Caco-2 (cell line): ENCODE measurements at regions not wholly inside any gene's neighbourhood (a gene's known extent, or its start where the extent isn't known, plus 50 kb on each side); places are given as distances from the start of the nearest gene placed in this dataset.

Experiments used
- BruUV-seq: library from RNA; stranded (reverse); fragments of 400-500 nt; replicated peaks from 2 replicates; lab custom pipeline; 2021; lab: Mats Ljungman, UMichigan
- CTCF ChIA-PET: fragments of 300-600 bp; sonication (Branson Sonifier 250); formaldehyde crosslinking; loops from one replicate; lab custom pipeline; 2022; ENCODE audit warnings: antibody characterized with exemption; lab: Charles Lee
- POLR2A ChIA-PET: fragments of 300-600 bp; sonication (Branson Sonifier 250); formaldehyde crosslinking; loops from one replicate; lab custom pipeline; 2022; ENCODE audit warnings: antibody characterized with exemption; lab: Charles Lee
- DNase-seq, 2 experiments: peaks; one replicate each; pipeline versions ENCODE4 v3.0.0 to v3.0.0-alpha.2; 2020 to 2022
- H3K27me3 ChIP-seq: replicated peaks from 2 replicates; pipeline ENCODE4 v1.6.0; 2011; ENCODE audit warnings: low read length; ENCODE audit not compliant: control insufficient read depth, insufficient read depth
- H3K36me3 ChIP-seq: 2 replicates; pipeline ENCODE4 v1.5.1; 2011; ENCODE audit warnings: low read length; ENCODE audit not compliant: control insufficient read depth, insufficient read depth
- H3K4me1 ChIP-seq: fragments of 250-450 bp; sonication (Bioruptor Pico); 2 replicates; pipeline ENCODE4 v1.5.1; 2020; ENCODE audit warnings: mild to moderate bottlenecking
- H3K4me3 ChIP-seq: 2 replicates; pipeline ENCODE4 v1.5.1; 2011; ENCODE audit warnings: low read depth, mild to moderate bottlenecking, control low read depth, low read length
- H3K9me3 ChIP-seq: fragments of 250-450 bp; sonication (Bioruptor Pico); 2 replicates; pipeline ENCODE4 v1.5.1; 2020; ENCODE audit warnings: mild to moderate bottlenecking, moderate library complexity
- H3K27ac Mint-ChIP-seq: one replicate; pipeline ENCODE4 v1.8.0; 2022; ENCODE audit warnings: mixed read lengths; ENCODE audit not compliant: unreplicated experiment
- H3K27me3 Mint-ChIP-seq: one replicate; pipeline ENCODE4 v1.8.0; 2022; ENCODE audit warnings: mixed read lengths; ENCODE audit not compliant: insufficient read depth, unreplicated experiment
- H3K36me3 Mint-ChIP-seq: one replicate; pipeline ENCODE4 v1.8.0; 2022; ENCODE audit warnings: mild to moderate bottlenecking, mixed read lengths; ENCODE audit not compliant: insufficient read depth, unreplicated experiment
- H3K4me1 Mint-ChIP-seq: one replicate; pipeline ENCODE4 v1.8.0; 2022; ENCODE audit warnings: low read depth, mixed read lengths; ENCODE audit not compliant: unreplicated experiment
- H3K4me3 Mint-ChIP-seq: one replicate; pipeline ENCODE4 v1.8.0; 2022; ENCODE audit warnings: mild to moderate bottlenecking, moderate library complexity, mixed read lengths; ENCODE audit not compliant: unreplicated experiment
- H3K9me3 Mint-ChIP-seq: one replicate; pipeline ENCODE4 v1.8.0; 2022; ENCODE audit warnings: mixed read lengths; ENCODE audit not compliant: unreplicated experiment
- intact Hi-C: fragments of 100-400 bp; cut with micrococcal nuclease; formaldehyde crosslinking; loops from one replicate; pipeline ENCODE4 v1.10.0; 2022; ENCODE audit not compliant: unreplicated experiment
- TF ChIP-seq, protein P1 (sequence below), 2 experiments: fragments of 200-600 bp in 1 of 2; IDR thresholded peaks; 1 replicate in 1 of 2; 2 replicates in 1 of 2; pipeline versions ENCODE4 v1.5.1 to v1.8.0; 2011 to 2022; ENCODE audit warnings: antibody characterized with exemption in 1 of 2, control low read depth in 1 of 2, inconsistent platforms in 1 of 2, low read depth in 1 of 2, low read length in 1 of 2, mild to moderate bottlenecking in 1 of 2, moderate library complexity in 1 of 2; ENCODE audit not compliant: insufficient read depth in 1 of 2, severe bottlenecking in 1 of 2, unreplicated experiment in 1 of 2

DNA sequence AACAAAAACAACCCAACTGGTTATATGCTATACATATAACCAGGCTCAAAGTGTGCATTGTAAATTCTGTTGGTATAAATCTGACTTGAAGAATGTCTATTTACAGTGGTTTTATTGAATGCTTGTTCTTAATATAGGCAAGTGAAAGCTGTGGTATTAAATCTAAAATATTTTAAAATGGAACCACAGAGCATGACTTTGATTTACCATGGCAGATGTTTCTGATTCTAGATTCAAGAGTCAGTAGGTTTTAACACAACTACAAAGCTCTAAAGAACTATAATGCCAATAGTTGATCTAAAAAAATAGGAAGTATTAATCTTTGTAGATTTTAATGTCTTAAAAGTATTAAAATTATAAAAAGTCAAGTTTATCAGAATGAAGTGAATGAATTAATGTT is 141.9 kb upstream of the PLSCR5 start:
- TF ChIP-seq, protein P1, sequence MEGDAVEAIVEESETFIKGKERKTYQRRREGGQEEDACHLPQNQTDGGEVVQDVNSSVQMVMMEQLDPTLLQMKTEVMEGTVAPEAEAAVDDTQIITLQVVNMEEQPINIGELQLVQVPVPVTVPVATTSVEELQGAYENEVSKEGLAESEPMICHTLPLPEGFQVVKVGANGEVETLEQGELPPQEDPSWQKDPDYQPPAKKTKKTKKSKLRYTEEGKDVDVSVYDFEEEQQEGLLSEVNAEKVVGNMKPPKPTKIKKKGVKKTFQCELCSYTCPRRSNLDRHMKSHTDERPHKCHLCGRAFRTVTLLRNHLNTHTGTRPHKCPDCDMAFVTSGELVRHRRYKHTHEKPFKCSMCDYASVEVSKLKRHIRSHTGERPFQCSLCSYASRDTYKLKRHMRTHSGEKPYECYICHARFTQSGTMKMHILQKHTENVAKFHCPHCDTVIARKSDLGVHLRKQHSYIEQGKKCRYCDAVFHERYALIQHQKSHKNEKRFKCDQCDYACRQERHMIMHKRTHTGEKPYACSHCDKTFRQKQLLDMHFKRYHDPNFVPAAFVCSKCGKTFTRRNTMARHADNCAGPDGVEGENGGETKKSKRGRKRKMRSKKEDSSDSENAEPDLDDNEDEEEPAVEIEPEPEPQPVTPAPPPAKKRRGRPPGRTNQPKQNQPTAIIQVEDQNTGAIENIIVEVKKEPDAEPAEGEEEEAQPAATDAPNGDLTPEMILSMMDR (IDR thresholded peaks at IDR 0.05; ENCODE audit: insufficient read depth in 1 of 2, low read depth in 1 of 2, low read length in 1 of 2, severe bottlenecking in 1 of 2, unreplicated experiment in 1 of 2): no peak
- no peaks in the 10 kb centered on the region for H3K27me3 ChIP-seq
- no peaks in the 10 kb centered on the region for H3K9me3 ChIP-seq
- no peak overlapping the region for H3K4me3 ChIP-seq
- Mint-ChIP-seq H3K36me3 (no peaks in the 10 kb centered on the region), H3K27ac (no peak overlapping the region), H3K4me3 (no peak overlapping the region), H3K9me3 (no peaks in the 10 kb centered on the region), H3K27me3 (no peaks in the 10 kb centered on the region), H3K4me1 (no peaks in the 10 kb centered on the region)
- POLR2A ChIA-PET: no interaction called here
- intact Hi-C loops: no loop called here
- DNase-seq: no peak
- BruUV-seq: no TSS peak
- H3K4me1 ChIP-seq: no peaks in the 10 kb centered on the region
- CTCF ChIA-PET: no interaction called here
- no peaks in the 10 kb centered on the region for H3K36me3 ChIP-seq

DNA sequence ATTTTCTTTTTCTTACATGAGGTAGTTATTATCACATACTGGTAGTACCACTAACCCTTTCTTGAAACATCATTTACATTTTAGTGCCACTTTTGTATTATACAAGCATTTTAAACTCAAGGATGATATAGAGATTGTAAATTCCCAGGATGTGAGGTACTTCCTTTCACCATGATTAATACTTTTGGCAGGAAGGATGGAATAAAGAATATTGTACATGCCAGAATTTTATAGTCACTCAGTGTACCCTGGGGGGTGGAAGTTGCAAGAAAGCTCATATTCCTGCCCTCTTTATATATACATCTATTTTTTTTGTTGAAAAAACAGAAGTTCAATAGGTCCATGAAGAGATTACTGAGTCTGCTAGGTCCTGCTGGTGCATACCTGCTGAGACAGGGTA is 141.0 kb upstream of the PLSCR5 start:
- Histone ChIP-seq H3K27me3 (no peaks in the 10 kb centered on the region), H3K4me3 (no peak overlapping the region), H3K9me3 (no peaks in the 10 kb centered on the region), H3K4me1 (no peaks in the 10 kb centered on the region), H3K36me3 (no peaks in the 10 kb centered on the region)
- CTCF ChIA-PET: no interaction called here
- no peaks in the 10 kb centered on the region for H3K36me3 Mint-ChIP-seq
- no peaks in the 10 kb centered on the region for H3K9me3 Mint-ChIP-seq
- H3K27ac Mint-ChIP-seq: no peak overlapping the region
- intact Hi-C loops: no loop called here
- BruUV-seq: no TSS peak
- TF ChIP-seq, protein P1 (IDR thresholded peaks at IDR 0.05; ENCODE audit: insufficient read depth in 1 of 2, low read depth in 1 of 2, low read length in 1 of 2, severe bottlenecking in 1 of 2, unreplicated experiment in 1 of 2): no peak
- POLR2A ChIA-PET: no interaction called here
- no peaks in the 10 kb centered on the region for H3K4me1 Mint-ChIP-seq
- no peak for DNase-seq
- H3K27me3 Mint-ChIP-seq: no peaks in the 10 kb centered on the region
- H3K4me3 Mint-ChIP-seq: no peak overlapping the region

DNA sequence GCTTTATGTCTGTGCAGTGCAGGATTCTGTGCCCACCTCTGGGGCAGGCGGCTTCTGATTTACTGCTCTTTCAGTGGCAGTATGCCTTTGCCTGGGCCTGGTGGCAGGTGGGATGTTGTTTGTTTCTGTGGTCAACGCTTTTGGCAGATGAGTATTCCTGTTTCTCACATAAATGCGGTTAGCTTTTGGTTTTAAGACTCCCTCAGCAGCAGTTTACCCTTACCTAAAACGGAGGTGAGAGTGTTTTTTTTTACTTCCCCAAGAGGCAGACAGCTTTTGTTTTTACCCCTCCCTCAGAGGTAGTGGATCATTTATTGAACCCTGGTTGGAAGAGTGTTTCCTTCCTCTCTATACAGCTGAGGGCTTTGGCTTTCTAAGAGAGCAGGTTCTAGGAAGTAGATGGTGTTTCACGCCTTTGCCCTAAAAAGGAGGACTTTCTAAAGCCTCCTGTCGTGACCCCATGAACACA is 134.1 kb upstream of the PLSCR5 start:
- no peak overlapping the region for H3K27ac Mint-ChIP-seq
- H3K27me3 Mint-ChIP-seq: peaks cover 6% of the 10 kb centered on the region
- no peak overlapping the region for H3K4me3 Mint-ChIP-seq
- no TSS peak for BruUV-seq
- H3K36me3 Mint-ChIP-seq: no peaks in the 10 kb centered on the region
- no peaks in the 10 kb centered on the region for H3K9me3 Mint-ChIP-seq
- H3K4me3 ChIP-seq: no peak overlapping the region
- no peaks in the 10 kb centered on the region for H3K27me3 ChIP-seq
- no peak for DNase-seq
- H3K4me1 ChIP-seq: no peaks in the 10 kb centered on the region
- ChIA-PET POLR2A (no interaction called here), CTCF (no interaction called here)
- TF ChIP-seq, protein P1 (IDR thresholded peaks at IDR 0.05; ENCODE audit: insufficient read depth in 1 of 2, low read depth in 1 of 2, low read length in 1 of 2, severe bottlenecking in 1 of 2, unreplicated experiment in 1 of 2): no peak
- H3K36me3 ChIP-seq: no peaks in the 10 kb centered on the region
- H3K9me3 ChIP-seq: no peaks in the 10 kb centered on the region
- H3K4me1 Mint-ChIP-seq: no peaks in the 10 kb centered on the region
- intact Hi-C loops: no loop called here
